ENCODE measurements at regions not wholly inside any gene's neighbourhood (a gene's known extent, or its start where the extent isn't known, plus 50 kb on each side); places are given as distances from the start of the nearest gene placed in this dataset.

DNA sequence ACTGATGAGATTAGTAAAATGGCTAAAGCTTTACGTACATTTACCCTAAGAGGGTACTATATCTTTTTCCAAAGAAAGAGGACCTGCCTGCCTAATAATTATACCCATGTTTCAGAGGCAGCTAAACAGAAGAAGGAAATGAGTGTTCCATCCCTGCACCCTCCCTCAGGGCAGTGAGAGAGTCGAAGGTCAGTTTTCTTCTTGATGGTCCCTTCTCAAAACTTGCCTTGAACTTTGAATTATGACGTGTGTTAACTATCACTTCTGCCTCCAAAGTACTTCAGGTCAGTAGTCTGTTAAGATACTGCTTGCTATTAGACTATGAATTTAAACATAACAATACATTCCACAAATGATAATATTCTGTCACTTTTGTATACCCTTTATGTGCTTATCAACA, 294.8 kb upstream of the CHRM3 start:
- TF ChIP-seq, protein P1, sequence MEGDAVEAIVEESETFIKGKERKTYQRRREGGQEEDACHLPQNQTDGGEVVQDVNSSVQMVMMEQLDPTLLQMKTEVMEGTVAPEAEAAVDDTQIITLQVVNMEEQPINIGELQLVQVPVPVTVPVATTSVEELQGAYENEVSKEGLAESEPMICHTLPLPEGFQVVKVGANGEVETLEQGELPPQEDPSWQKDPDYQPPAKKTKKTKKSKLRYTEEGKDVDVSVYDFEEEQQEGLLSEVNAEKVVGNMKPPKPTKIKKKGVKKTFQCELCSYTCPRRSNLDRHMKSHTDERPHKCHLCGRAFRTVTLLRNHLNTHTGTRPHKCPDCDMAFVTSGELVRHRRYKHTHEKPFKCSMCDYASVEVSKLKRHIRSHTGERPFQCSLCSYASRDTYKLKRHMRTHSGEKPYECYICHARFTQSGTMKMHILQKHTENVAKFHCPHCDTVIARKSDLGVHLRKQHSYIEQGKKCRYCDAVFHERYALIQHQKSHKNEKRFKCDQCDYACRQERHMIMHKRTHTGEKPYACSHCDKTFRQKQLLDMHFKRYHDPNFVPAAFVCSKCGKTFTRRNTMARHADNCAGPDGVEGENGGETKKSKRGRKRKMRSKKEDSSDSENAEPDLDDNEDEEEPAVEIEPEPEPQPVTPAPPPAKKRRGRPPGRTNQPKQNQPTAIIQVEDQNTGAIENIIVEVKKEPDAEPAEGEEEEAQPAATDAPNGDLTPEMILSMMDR (IDR thresholded peaks at IDR 0.05; ENCODE audit: insufficient read depth, low read depth, low read length) = no peak
- no peak for TF ChIP-seq EZH2 (IDR thresholded peaks at IDR 0.05; ENCODE audit: insufficient read depth, low read length)

Data from astrocyte (in vitro differentiated cells and primary cell).